22Rv1 (cell line): ENCODE measurements at regions not wholly inside any gene's neighbourhood (a gene's known extent, or its start where the extent isn't known, plus 50 kb on each side); places are given as distances from the start of the nearest gene placed in this dataset.

Source experiments
- ZFX ChIP-seq: fragments of 450-650 bp; IDR thresholded peaks from 2 replicates; pipeline ENCODE4 v1.6.1; 2017; ENCODE audit warnings: antibody characterized with exemption, borderline replicate concordance
- TF ChIP-seq, protein P1 (sequence below): fragments of 450-650 bp; IDR thresholded peaks from 2 replicates; pipeline ENCODE4 v1.5.1; 2017; ENCODE audit warnings: mild to moderate bottlenecking

DNA sequence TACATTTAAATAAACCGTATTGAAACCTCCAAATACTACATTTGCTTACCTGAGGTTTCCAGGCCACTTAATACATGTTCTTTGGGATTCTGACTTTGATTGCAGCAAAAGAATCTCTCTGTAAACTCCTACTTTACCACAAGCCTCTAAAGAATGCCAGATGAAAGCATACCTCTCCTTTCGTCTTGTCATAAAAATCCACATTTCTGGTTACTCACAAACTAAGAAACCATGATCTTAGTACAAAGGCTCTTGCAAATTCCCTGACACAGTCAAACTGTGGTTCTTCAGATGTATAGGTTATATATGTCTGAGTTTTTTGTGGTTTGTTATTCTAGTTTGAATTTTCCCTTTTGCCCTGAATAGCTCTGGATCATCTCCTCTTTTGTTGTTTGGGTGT is 188.4 kb downstream of the RAP2B start:
- TF ChIP-seq, protein P1, sequence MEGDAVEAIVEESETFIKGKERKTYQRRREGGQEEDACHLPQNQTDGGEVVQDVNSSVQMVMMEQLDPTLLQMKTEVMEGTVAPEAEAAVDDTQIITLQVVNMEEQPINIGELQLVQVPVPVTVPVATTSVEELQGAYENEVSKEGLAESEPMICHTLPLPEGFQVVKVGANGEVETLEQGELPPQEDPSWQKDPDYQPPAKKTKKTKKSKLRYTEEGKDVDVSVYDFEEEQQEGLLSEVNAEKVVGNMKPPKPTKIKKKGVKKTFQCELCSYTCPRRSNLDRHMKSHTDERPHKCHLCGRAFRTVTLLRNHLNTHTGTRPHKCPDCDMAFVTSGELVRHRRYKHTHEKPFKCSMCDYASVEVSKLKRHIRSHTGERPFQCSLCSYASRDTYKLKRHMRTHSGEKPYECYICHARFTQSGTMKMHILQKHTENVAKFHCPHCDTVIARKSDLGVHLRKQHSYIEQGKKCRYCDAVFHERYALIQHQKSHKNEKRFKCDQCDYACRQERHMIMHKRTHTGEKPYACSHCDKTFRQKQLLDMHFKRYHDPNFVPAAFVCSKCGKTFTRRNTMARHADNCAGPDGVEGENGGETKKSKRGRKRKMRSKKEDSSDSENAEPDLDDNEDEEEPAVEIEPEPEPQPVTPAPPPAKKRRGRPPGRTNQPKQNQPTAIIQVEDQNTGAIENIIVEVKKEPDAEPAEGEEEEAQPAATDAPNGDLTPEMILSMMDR: no peak
- TF ChIP-seq ZFX: no peak
